ENCODE measurements at regions not wholly inside any gene's neighbourhood (a gene's known extent, or its start where the extent isn't known, plus 50 kb on each side); places are given as distances from the start of the nearest gene placed in this dataset.

DNA sequence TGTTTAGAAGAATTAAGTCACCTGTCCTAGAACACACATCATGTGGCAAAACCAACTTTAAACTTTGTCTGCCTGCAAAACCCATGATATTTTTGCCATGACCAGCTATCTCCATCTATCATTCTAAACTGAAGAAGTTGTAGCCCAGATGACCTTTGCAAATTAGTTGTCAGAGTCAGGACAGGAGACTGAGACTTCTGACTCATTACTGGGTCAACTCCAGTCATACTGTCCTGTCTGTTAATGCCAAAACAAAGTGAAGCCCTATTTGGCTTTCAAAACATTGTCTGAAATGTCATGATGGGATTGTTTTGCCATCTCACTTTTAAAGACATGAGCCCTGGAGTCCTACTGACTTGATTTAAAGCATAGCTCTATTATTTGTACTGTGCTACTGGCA is 365.7 kb upstream of the CPEB2 start:
- H3K4me3 ChIP-seq = no peak overlapping the region
- no peaks in the 10 kb centered on the region for H3K4me1 ChIP-seq
- H3K27me3 ChIP-seq = no peaks in the 10 kb centered on the region
- H3K27ac ChIP-seq = no peak overlapping the region
- no peaks in the 10 kb centered on the region for H3K36me3 ChIP-seq
- H3K9me3 ChIP-seq = peaks cover 0 to 7% (median 0%) of the 10 kb centered on the region in 4 donors
- TF ChIP-seq CTCF (IDR thresholded peaks at IDR 0.05) (no peak), POLR2A (IDR thresholded peaks at IDR 0.05) (no peak), EP300 (IDR thresholded peaks at IDR 0.05) (no peak)
- DNase-seq (ENCODE audit: low spot score in 2 of 2) = no peak

DNA sequence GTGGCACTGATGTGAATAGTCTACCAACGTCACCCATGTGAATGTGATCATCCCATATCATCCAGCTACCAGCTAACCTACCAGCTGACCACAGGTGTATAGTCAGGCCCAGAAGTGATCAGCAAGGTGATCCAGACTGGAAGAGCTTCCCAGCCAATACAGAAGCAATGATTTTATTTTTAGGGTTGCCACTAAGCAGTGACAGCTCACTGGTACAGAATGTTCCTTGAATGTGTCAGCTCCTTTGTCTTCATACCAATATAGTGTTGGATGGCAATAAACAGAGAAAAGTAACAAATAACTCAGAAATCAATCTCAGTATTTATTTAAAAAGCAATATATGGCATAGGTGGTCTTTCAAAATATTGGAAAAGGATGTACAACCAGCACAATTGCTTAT is 361.8 kb upstream of the CPEB2 start:
- TF ChIP-seq POLR2A (IDR thresholded peaks at IDR 0.05) (no peak), CTCF (IDR thresholded peaks at IDR 0.05) (no peak), EP300 (IDR thresholded peaks at IDR 0.05) (no peak)
- Histone ChIP-seq H3K4me1 (no peaks in the 10 kb centered on the region), H3K4me3 (no peak overlapping the region), H3K36me3 (no peaks in the 10 kb centered on the region), H3K27ac (no peak overlapping the region), H3K9me3 (no peaks in the 10 kb centered on the region), H3K27me3 (no peaks in the 10 kb centered on the region)
- WGBS, 2 donors = 94 to 100% methylated on average over 1 of the region's 1 CpG
- DNase-seq (ENCODE audit: low spot score in 2 of 2) = no peak

- H3K9me3 ChIP-seq = no peaks in the 10 kb centered on the region
- no peak for TF ChIP-seq CTCF (IDR thresholded peaks at IDR 0.05)
- TF ChIP-seq EP300 (IDR thresholded peaks at IDR 0.05) = no peak
- TF ChIP-seq POLR2A (IDR thresholded peaks at IDR 0.05) = no peak
- no peaks in the 10 kb centered on the region for H3K36me3 ChIP-seq
- no peaks in the 10 kb centered on the region for H3K4me1 ChIP-seq
- H3K27me3 ChIP-seq = no peaks in the 10 kb centered on the region
- no peak overlapping the region for H3K4me3 ChIP-seq
- DNase-seq (ENCODE audit: low spot score in 2 of 2) = no peak
- H3K27ac ChIP-seq = no peak overlapping the region
- WGBS, 2 donors = 70 to 84% methylated on average over 2 of the region's 2 CpGs
These were observed 360.4 kb upstream of the CPEB2 start for GRCh38 chr4:14641871-14642270.

DNA sequence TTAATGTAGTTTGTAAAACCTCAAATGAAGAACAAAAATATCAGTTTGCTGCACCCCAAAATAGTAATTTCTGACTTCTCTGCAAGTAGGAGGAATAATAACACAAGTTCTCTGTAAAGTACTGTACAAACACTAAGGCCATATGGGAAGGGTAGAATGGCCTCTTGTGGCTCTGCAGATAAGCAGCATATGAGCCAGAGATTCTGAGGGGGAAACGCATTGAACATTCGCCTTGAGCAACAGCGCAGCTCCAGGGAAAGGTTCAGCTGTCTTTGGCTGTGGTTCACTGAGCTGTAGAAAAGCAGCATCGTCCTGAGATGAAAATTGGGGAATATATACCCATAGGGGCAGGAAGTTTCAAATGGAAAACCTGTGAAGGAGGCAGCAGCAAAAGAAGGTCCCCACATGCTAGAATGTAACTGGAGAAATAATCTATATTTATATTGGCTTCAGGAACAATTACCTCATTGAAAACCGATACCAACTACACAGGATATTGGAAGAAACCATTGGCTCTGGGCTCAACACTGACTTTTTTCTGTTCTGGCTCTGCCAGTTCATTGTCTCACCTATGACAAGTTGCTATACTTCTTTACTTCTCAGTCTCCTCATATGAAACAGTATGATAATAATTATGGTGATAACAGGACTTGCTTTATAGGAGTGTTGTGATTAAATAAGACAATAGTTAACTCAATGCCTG is 357.6 kb upstream of the CPEB2 start:
- DNase-seq (ENCODE audit: low spot score in 2 of 2) = no peak
- TF ChIP-seq POLR2A (IDR thresholded peaks at IDR 0.05) (no peak), EP300 (IDR thresholded peaks at IDR 0.05) (no peak), CTCF (IDR thresholded peaks at IDR 0.05) (no peak)
- Histone ChIP-seq H3K4me1 (no peaks in the 10 kb centered on the region), H3K9me3 (no peaks in the 10 kb centered on the region), H3K27ac (no peak overlapping the region), H3K36me3 (no peaks in the 10 kb centered on the region), H3K27me3 (no peaks in the 10 kb centered on the region), H3K4me3 (no peak overlapping the region)
- 56 to 74% methylated on average over 5 of the region's 5 CpGs for WGBS, 2 donors

DNA sequence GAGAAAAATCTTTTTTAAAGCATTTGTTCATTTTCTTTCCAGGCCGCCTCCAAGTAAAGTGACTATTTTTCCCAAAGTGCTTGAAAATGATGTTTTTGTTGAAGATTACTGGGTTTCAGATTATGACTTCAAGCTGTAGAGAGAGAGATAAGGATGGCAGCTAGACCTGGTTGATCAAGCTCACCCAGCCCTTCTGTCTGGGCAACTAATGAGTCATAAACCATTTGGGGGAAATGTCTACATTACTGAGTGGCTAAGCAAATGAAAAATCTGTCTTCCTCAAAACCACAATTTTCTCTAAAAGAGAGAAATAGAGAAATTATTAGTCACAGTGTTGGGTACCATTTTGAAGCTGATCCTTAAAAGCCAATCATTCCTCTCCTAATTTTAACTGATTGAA is 355.4 kb upstream of the CPEB2 start:
- TF ChIP-seq CTCF (IDR thresholded peaks at IDR 0.05) = no peak
- TF ChIP-seq EP300 (IDR thresholded peaks at IDR 0.05) = no peak
- no peak for TF ChIP-seq POLR2A (IDR thresholded peaks at IDR 0.05)
- Histone ChIP-seq H3K4me3 (no peak overlapping the region), H3K9me3 (no peaks in the 10 kb centered on the region), H3K27me3 (no peaks in the 10 kb centered on the region), H3K4me1 (no peaks in the 10 kb centered on the region), H3K27ac (no peak overlapping the region), H3K36me3 (no peaks in the 10 kb centered on the region)
- WGBS, 2 donors = 73 to 74% methylated on average over 1 of the region's 1 CpG
- no peak for DNase-seq (ENCODE audit: low spot score in 2 of 2)

Measured in tibial nerve (tissue), 4 donors.